HG02759 (cell line): ENCODE measurements at regions not wholly inside any gene's neighbourhood (a gene's known extent, or its start where the extent isn't known, plus 50 kb on each side); places are given as distances from the start of the nearest gene placed in this dataset.
"Not testable (repeated sequence)": the region's sequence is repeated elsewhere in the genome, so short reads cannot be mapped to it uniquely, and the experiment has no call there.

Experiments
- ATAC-seq: cut with Tn5 transposase; IDR thresholded peaks from one replicate; pipeline ENCODE4 v1.9.1; 2021; ENCODE audit warnings: mild to moderate bottlenecking, moderate library complexity; ENCODE audit not compliant: unreplicated experiment

DNA sequence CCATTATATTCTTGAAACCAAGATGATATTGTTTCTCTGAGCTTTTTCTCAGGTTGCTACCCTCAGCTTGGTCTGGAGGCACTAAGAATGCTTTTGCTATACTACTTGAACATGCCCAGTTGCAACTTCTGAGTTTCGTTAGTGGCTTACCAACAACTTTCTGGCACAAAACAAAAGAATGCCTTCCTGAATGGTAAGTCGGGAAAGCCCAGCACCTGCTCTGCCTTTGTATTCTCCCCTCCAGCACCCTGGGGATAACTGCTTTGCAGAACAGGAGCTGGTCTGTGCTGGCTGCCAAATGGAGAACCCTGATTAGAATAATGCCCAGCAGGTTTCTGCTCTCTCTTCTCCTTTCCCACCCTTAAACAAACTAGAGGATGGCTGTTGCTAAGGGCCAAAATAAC lies 149.3 kb downstream of the TGFB2 start:
- no peak for ATAC-seq

DNA sequence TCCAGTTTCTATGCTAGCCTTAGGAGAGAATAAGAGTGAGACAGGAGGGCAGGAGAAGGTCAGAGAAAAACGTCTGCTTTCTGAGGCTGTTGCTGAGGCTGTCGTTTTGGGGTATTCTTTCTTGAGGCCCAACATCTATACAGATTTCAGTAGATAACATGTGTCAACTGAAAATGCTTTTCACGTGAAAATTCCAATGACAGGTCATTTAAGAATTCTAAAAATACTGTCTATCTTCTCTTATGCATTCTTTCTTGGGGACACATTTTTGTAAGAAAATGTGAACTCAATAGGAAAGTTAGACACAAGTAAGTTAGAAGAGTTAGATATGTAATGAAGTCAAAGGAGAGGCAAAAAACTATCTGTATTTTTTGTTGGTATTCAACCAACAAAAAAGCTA lies 150.8 kb downstream of the TGFB2 start:
- no peak for ATAC-seq

DNA sequence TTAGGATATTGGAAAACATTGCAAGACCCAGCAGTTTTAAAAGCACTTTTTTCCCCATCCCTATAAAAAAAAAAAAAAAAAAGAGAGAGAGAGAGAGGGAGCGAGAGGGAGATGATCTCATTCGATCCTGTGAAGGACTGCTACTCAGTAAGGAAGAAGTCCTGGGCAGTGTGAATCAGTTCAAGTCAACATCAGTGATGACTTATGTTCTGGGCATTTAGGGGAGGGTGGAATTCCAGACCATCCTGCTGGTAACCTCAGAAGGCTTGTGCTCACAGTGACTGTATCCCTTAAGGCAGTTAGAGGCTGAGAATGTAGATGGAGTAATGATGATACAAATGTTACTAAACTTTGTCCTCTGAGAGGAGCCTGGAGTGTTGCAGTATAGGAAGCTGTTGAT lies 151.4 kb downstream of the TGFB2 start:
- no peak for ATAC-seq

GRCh38 chr1:218498056-218498938 lies 153.2 kb downstream of the TGFB2 start:
- no peak for ATAC-seq

GRCh38 chr1:218499011-218499691 lies 154.0 kb downstream of the TGFB2 start:
- no peak for ATAC-seq

DNA sequence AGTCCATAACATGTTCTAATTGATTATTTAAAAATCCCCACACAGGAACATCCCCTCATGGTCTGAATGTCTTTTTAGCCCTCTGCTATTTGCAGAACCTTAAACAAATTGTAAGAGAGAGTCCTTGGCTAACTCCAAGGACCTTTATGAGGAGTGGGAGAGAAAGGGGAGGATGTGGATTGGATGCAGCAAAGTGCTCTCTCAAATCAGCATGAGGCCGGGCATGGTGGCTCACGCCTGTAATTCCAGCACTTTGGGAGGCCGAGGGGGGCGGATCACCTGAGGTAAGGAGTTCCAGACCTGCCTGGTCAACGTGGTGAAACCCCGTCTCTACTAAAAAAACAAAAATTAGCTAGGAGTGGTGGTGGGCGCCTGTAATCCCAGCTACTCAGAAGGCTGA lies 154.8 kb downstream of the TGFB2 start:
- no peak for ATAC-seq

DNA sequence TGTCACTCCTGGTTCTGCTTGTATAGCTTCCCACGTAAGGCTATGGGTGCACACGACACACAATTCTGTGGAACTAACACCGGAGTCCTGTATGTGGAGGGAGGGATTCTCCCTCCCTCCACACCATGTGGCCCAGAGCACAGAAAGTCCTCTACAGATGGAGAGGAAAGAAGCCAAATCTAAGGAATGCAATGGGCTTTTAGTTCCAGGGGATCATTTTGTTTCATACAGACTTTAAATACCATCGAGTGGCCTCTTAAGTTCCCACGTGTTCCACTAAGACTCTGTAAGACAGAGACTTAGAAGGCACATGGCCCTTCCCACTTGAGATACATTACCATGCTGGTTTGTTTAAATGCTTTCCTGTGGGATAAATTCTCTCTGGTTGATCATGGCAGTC lies 156.0 kb downstream of the TGFB2 start:
- ATAC-seq: no peak

GRCh38 chr1:218502383-218502782 lies 157.2 kb downstream of the TGFB2 start:
- ATAC-seq: no peak

GRCh38 chr1:218503102-218503501 lies 158.0 kb downstream of the TGFB2 start:
- ATAC-seq: no peak

GRCh38 chr1:218507355-218508002 lies 162.3 kb downstream of the TGFB2 start:
- no peak for ATAC-seq

- ATAC-seq: no peak
Measured at GRCh38 chr1:218510153-218510772, 165.1 kb downstream of the TGFB2 start.

- ATAC-seq: no peak
Measured at GRCh38 chr1:218513328-218513727, 168.2 kb downstream of the TGFB2 start.

GRCh38 chr1:218514689-218515088 lies 169.6 kb downstream of the TGFB2 start:
- no peak for ATAC-seq

GRCh38 chr1:218516526-218516925 lies 171.4 kb downstream of the TGFB2 start:
- ATAC-seq: no peak

- ATAC-seq: no peak
Measured at GRCh38 chr1:218517459-218517858, 172.3 kb downstream of the TGFB2 start.

- ATAC-seq: no peak
Measured at GRCh38 chr1:218518216-218518740, 173.1 kb downstream of the TGFB2 start.

- ATAC-seq: not testable (repeated sequence)
Measured at GRCh38 chr1:218520646-218521045, 175.5 kb downstream of the TGFB2 start.

- no peak for ATAC-seq
Measured at GRCh38 chr1:218521414-218522169, 176.5 kb downstream of the TGFB2 start.

DNA sequence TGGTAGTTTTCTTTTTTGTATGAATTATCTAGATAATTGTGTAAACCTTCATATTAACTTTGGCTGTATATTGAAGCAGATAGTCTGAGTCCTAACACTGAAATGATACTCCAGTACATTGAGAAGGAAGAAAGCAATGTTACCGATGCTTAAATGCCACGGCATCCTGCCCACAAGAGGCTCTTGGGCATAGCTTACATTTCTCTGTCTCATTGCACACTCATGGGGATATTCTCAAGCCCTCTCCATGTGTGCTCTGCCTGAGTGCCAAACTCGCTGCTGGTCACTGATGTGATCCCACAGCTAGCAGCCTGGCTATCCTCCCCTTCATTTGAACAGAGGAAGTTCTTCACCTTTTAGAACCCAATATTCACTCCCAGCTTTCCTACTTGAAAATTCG lies 179.4 kb downstream of the TGFB2 start:
- no peak for ATAC-seq

- ATAC-seq: no peak
Measured at GRCh38 chr1:218525031-218525430, 179.9 kb downstream of the TGFB2 start.
